Glomerular visceral epithelial cell (primary cell): ENCODE measurements at regions not wholly inside any gene's neighbourhood (a gene's known extent, or its start where the extent isn't known, plus 50 kb on each side); places are given as distances from the start of the nearest gene placed in this dataset.
A peak's percentile ranks its signal among the peaks of the same experiment; 100 is the strongest.

Source experiments
- DNase-seq: peaks from one replicate; pipeline ENCODE4 v3.0.0-alpha.2; 2016; ENCODE audit errors: extremely low spot score

DNA sequence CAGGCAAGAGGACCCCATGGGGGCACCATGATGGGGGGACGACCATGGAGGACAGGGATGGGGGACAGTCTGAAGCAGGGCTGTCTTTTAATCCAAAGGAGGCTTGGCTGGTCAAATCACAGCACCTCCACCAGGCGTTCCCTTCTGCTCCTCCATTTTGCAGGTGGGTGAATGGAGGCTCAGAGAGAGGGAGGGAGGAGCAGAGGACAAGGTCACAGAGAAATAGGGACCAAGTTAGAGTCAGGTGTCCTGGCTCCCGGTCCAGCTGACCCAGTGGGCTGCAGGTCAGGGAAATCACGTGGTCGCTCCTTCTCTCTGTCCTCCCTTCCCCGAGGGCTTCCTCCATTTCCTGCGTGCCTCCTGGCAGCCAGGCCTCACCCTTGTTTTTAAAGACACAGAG is 156.4 kb upstream of the SMIM23 start:
- no peak for DNase-seq

DNA sequence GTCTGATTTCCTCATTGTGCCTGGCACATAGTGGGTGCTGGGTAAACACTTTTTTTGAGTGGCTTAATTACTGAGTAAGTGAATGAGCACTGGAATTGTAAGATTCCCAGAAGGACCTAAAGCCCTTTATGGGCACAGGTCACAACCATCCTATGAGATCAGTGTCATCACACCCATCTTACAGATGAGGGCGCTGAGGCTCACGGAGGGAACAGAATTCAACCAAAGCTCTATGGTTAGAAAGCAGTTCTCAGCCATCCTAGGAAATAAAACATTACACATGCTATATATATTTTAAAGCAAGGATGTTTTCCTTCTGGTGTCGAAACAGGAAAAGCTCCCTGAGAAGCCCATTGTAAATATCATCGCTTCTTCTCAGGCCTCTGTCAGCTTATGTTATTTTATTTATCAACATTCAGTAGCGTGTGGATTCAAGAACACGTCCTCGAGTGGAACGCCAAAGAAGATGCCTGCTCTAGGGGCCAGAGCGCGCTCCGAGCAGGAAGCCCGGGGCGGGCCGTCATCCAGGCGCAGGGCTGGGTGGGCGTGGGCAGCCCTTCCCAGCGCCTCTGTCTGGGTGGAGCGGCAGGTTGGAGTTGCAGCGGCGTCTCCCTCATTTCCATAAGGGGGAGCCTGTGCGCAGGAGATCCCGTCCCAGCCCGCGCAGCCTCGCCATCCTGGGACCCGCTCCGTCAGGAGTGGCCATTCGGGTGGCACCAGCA is 155.8 kb upstream of the SMIM23 start:
- peak; percentile 28 for DNase-seq

DNA sequence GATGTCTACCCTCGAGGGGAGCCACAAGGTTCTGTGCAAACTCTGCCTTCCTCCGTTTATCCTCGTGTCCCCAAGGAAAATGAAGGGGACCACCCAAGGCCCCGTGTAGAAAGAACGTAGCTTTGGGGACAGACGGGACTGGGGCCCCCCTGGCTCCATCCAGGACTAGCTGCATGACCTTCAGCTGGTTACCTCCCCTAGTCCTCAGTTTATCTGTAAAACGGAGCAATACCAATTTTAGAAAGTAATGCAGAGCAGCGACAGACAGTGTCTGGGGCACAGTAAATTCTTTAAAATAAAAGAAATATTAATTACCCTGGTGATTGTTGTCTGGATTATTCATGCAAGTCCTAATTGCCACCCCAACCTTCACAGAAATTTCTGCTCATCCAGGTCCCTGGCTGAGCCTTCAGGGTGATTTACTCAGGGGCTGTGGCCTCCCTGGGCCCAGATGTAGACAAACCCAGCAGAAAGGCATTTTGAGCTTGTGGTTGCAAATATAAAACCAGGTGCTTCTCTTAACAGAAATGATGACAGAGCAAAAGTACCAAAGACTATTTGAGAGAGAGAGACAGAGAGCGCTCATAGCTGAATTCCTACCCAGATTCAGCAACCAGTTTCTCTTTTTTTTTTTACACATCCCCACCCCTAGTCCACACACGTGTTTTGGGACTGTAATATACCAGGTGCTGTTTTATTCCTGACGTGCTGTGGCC is 155.1 kb upstream of the SMIM23 start:
- no peak for DNase-seq

DNA sequence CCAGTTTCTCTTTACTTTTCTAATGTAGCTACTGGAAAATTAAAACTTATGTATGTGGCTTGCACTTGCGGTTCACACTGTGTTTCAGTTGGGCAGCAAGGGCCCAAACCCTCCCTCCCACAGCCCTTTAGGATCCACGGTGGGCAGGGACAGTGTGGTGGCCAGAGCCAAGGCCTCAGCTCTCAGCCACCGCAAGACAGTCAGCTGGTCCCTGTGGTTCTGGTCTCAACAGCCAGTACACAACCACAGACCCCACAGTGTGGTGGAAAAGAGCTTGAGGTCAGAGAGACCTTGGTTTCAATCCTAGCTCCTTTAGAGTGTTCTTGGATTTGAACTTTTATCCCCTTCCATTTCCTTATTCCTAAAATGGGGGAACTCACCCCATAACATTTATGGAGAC is 153.0 kb upstream of the SMIM23 start:
- DNase-seq, result no peak

DNA sequence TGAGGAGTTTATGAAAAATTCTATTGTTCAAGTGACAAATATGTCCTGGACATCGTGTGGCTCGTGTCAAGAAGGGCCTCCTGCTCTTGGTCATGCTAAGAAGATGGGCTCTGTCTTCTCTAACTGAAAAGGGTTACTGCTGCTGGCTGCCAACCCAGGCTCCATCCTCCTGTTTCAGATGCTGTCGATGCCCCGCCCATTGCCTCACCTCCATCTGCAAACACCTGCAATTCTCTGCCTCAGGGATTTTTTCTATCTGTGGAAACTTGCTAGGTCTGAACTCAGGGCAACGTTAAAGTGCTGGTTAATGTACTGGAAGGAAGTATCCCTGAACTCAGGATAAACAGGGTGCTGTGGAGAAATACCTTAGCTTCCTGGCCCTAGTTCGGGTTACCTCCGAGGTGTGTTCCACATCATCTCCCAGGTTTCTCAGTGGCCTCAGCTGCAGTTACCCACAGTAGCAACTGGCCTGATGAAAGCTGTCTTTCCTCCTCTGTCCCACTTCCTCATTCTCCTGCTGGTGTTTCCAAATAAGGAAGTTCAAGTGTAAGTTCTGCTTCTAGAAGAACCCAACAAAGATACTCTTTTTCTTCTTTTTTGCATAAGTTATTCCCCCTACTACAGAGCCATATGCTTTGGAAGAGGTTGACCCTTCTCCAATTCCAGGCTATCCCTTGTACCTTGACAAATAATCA is 151.7 kb upstream of the SMIM23 start:
- no peak for DNase-seq

DNA sequence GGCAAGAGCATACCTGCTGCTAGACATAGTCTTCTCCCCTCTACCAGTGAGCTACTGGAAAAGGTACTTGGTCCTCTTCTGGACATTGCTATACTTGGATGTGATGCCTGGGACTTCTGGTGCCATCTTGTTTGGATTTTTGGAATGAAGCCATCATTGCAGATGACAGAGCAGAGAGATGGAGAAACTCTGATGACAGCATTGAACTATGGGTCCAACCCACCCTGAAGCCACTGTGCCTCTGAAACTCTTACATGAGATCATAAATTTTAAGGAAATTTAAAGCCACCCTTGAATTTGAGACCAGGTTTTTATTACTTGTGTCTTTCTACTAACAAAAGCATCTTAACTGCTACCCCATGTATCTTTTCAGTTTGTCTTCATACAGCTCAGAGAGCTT is 151.1 kb upstream of the SMIM23 start:
- no peak for DNase-seq

DNA sequence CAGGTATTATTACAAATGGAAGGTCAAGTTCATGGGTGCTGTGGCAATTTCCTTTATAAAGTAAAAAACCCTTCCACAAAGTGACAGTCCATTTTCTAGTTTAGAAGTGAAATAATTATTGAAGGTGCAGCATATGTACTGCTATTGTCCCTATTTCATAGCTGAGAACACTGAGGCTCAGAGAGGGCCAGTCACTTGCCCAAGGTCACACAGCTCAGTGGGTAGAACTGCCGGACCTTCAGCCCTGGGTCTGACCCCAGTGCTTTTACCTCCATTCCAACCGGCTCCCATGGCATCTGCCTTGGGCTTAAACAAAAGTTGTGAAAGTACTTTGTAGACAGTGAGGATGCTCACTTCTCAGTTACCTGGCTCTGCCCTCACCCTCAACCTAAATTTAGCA is 150.6 kb upstream of the SMIM23 start:
- DNase-seq, result no peak

DNA sequence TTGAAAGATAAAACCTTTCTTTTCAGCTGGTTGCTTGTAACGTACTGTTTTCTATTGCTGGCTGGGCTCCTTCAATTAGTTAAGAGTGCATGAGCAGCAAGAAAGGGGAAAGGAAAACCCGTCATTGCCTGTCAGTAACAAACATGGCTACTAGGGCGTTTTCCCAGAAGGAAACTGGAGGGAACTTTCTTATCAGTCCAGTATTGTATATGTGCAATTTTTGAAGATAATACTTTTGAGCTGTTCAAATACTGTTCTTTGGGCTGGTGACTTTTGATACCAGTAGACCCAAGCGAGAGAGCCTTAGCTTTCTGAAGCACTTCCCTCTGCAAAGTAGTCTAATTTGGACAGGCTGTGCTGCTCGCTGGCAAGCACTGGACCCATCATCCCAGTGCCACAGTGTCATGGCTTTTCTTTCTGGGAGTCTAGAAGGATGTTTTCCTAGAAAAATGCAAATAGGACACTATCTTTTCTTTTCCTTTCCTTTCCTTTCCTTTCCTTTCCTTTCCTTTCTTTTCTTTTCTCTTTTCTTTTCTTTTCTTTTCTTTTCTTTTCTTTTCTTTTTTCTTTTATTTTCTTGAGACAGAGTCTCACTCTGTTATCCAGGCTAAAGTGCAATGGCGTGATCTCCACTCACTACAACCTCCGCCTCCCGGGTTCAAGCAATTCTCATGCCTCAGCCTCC is 149.9 kb upstream of the SMIM23 start:
- no peak for DNase-seq

DNA sequence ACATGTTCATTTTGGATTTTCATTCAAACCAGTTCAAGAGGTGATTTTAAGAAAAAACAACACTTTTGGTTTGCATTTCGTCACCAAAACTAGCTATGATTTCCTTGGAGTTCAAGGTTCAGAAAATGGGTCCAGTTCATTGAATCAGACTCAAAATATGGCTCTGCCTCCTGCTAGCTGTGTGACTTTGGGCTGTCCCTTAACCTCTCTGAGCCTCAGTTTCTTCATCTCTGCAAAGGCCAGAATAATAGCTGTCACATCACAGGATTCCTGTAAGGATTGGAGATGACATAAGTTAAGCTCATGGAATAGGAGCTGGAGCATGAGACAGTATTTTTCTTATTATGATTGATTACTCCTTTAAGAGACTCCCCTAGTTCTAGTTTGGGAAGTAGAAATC is 147.8 kb upstream of the SMIM23 start:
- DNase-seq, result no peak

DNA sequence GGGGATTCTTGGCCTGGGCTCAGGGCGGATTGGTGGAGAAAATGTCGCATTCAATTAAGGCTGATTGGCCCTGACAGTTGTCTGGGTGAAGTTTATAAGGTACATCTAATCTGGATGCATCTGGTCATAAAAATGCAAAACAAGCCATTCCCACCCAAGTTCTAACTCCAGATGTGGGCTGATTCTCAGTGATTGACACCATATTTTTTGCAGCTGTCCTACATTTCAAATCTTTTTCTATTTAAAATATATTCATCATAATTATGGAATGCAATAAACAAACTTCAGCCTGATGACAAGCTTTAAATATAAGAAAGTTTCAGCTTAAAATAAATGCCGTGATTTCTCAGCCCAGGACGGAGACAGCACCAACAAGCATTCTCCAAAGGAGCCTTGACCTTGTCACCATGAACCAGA is 146.4 kb upstream of the SMIM23 start:
- DNase-seq, result no peak

DNA sequence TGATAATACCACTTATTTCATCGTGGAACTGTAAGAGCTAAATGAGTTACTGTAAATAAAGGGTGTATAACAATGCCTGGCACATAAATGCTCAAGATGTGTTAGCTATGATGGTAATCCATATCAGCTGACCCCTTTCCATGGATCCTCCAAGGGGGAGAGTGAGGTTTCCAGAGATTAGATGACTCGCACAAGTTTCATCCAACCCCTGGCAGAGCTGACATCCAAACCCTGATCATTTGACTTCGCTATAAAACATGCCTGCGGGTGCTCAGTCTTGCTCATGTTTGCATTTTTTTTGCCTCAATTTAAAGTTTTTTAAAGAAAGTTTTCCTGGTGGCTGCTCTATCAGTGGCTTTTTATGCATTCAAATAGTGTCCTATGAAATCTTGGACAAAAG is 145.7 kb upstream of the SMIM23 start:
- DNase-seq, result no peak

DNA sequence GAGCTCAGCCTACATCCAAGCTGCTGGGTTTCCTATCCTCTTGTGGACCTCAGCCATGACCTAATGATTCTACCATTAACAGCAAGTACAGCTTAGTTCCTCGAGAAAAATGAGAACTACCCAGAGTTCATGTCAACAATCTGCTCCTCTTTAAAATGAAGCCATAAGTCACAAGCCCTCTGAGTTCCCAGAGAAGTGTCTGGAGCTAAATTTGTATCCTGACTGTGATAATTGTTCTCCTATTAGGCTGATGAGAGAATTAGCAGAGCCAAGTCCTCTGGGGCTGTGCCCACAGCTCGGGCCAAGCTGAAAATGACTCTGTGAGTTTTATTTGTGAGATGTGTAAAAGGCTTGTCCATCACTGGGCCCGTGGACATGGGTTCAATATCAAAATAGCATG is 145.1 kb upstream of the SMIM23 start:
- no peak for DNase-seq

DNA sequence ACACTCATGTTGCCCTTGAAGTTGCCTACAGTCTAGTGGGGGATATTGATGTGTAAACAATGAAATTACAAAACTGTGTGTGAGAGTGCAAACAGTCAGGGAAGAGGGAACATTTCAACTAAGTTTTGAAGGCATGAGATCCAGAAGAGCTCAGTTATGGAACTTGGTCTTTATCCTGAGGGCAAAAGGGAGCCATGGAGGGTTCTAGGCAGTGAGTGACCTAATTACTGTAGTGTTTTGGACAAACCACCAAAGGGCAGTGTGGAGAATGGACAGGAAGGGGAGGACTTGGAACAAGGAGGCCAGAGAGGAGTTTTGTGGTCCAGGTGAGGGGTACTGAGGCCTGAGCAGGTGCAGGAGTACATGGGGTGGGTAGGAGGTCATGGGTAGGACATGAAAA is 143.7 kb upstream of the SMIM23 start:
- no peak for DNase-seq

DNA sequence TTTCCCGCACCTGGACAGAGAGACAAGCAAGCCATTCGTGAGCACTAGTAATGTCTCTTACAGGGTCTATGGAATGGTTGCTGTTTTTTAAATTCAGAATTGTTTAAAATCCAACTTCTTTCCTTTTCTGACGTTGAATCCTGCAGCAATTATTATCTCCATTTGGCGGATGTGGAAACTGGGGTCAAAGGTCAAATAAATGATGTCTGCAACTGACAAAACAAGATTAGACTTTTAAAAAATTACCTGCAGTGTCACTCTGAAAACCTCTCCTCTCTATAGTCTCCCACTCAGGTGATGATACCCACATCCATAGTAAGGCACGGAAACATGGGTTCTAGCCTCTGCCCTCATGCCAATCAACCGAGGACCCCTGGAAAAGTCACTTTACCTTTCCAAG is 142.7 kb upstream of the SMIM23 start:
- DNase-seq, result no peak

DNA sequence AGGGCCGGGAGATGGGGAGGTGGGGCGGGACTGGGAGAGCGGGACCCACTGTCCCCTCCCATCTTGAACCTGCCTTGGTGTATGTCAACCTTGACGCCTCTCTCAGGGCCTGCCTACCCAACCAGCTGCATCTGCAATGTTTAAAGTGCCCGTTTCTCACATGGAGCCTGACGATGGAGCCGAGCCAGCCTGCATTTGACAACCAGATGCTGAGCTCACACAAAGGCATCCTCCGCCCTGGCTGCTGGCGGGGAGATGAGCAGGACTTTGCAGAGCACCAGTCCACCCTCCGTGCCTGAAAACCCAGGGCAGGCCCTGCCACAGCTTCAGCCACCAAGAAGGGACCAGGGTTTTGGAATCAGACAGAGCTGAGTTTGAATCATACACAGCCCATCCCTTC is 141.1 kb upstream of the SMIM23 start:
- DNase-seq, result no peak

DNA sequence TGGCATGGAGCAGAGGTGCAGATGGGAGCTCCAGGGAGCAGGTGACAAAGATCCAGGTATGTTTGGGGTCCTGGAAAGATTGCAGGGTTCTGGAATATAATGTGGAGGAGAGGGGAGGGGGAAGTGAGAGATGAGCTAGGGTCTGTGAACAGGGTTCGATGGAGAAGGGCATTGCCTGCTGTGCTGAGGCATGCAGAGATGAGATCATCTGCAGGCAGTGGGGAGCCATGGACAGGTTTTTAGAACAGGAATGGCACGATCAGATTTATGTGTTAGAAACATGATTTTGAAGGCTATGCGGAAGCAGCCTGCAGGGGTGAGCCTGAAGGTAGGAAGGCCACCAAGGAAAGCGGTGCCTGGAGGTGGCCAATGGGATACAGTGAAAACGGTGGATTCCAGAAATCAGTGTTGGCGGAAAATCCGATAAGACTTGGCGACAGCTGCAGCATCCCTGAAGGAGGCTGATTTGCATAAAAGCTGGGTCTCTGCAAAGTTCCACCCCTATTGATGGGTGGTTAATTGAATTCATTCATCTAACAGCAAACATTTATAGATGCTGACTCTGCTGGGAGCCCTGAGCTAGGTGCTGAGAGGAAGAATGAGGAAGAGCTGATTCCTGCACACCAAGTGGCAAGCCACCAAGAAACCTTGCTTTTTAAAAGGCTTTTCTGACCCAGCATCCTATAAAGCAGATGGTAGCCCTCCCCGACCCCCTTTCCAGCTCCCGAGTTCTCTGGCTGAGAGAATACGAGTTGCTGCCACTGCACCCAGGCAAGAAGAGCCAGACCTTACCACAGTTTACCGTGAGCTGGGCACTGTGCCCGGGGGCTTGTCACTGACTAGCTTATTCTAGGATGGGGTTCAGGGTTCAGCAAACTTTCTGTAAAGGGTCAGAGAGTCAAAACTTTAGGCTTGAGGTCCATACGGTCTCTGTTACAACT is 139.2 kb upstream of the SMIM23 start:
- DNase-seq, result no peak

DNA sequence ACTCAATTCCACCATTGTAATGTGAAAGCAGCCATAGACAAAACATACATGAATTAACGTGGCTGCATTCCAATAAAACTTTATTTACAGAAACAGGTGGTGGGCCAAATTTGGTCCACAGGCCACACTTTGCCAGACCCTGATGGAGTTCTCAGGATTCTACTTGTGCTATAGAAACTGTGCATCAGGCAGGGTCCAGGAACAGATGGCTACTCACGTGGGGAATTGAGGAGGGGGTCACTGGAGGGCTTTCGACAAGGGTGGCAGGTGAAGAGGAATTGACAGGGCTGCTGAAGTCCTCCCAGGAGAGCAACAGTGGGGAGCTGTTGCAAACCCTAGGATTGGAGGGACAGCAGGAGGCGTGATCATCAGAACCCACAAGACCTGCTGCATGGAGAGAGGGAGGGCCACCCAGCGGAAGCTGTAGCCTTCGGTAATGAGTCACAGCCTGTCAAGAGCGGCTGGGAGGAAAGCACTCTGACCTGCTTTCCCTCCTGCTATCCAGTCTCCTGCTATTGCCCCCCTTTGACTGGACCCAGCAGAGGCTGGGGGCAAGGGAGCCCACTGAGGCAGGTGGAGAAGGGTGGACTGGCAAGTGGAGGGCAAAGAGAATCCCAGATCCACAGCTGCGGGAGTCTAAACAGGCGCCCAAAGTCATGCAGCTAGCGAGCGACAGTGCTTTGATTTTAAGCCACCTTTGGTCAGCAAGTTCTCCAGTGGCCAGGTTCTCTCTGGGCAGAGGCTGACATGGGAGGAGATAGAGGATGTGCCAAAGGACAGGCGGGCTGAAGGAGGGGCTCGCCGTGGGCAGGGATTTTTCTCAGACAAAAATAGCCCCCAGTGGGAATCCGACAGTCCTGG is 138.3 kb upstream of the SMIM23 start:
- peak; percentile 56 for DNase-seq

DNA sequence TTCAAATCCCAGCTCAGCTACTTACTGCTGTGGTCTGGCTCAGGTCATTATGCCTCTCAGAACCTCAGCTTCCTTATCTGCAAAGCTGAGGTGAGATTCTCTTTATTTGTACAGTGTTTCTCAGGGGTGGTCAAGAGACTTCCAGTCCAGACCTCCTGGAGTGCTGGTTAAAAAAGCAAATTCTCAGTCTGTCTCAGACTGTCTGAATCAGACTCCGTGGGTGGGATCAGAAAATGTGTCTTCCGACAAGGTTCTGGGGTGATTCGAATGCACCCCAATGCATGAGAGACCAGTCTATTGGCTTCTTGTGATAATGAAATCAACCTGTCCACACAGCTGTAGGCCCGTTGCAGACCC is 137.7 kb upstream of the SMIM23 start:
- DNase-seq, result no peak

DNA sequence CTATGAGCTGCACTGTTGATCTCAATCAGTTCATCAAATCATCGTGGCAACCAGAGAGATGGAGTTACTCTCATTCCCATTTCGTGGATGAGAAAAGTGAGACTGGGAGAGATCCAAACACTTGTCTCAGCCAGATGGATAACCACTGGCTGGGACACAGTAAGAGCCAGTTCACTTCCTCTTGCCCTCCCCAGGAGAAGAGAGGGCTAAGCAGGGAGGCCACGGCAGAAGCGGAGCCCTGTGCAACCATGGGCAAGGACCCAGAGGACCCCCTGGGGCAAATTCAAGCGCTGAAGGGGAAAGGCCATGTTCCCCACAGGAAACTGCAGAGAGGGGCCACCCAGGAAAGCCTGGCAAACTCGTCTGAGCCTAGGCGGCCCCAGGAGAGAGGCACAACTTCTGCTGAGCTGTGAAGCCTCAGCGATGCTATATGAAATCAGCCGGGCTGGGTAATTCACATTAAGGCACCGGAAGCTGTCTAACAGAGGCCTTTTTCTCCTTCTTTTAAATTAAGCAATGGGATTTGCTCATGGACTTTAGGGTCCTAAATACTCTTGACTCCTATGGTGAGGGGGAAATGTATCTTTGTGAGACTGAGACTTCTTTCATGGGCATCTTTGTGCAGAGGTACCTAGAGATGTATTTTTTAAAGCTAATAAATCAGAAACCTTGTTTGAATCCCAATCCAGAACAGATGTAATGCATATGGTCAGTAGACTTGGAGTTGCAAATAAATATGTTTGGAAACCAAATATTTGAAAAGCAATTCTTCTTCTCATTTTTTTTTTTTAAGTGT is 137.1 kb upstream of the SMIM23 start:
- DNase-seq, result no peak

DNA sequence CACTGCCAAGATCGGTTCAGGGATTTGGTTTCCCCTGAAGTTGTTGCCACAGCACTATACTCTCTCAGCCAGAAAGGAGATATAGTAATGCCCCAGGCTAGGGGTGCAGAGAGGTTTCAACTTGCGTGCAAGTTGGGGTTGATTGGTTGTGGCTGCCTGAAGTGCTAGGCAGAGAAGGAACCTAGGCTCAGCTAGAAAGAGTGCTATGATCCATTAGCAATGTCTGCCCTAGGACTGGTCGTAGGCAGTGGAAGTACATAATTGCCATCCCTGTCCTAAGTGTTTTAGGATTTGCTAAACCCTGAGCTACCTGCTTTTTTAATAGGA is 136.6 kb upstream of the SMIM23 start:
- no peak for DNase-seq
